SH-SY5Y (cell line): ENCODE measurements at regions not wholly inside any gene's neighbourhood (a gene's known extent, or its start where the extent isn't known, plus 50 kb on each side); places are given as distances from the start of the nearest gene placed in this dataset.

Source experiments
- GATA2 ChIP-seq: IDR thresholded peaks from 2 replicates; pipeline ENCODE4 v1.6.1; 2011; ENCODE audit warnings: mild to moderate bottlenecking, low read depth, low read length
- GATA3 ChIP-seq: IDR thresholded peaks from 2 replicates; pipeline ENCODE4 v1.6.1; 2011; ENCODE audit warnings: low read depth, mild to moderate bottlenecking, low read length, moderate library complexity

DNA sequence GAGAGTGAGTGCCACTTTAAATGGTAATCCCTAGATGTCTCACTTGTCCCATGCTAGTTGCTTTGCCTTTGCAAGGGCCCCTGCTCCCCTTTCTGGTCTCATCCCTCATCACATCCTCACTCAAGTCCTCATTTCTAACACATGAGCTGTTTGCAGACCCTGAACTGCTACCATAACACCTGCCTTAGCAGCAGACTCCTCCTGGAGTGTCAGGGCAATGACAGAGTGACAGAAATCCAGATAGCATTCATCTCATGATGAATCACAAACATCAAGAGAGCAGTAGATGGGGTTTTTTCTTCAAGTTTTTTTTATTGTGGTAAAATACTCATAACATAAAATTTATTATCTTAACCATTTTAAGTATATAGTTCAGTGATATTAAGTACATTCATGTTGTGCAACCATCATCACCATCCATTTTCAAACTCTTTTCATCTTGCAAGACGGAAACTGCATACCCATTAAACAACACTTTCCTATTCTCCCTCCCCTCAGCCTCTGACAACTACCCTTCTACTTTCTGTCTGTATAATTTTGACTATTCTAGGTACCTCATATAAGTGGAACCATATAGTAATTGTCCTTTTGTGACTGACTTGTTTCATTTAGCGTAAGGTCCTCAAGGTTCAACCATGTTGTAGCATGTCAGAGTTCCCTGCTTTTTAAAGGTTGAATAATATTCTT, 133.2 kb upstream of the RPS6KA3 start:
- no peak for TF ChIP-seq GATA2
- no peak for TF ChIP-seq GATA3
